Right ventricle myocardium inferior (tissue), 1 donor: ENCODE measurements at regions not wholly inside any gene's neighbourhood (a gene's known extent, or its start where the extent isn't known, plus 50 kb on each side); places are given as distances from the start of the nearest gene placed in this dataset.

Experiments
- ATAC-seq: fragments of 200-7000 bp; cut with Tn5 transposase; one replicate; pipeline ENCODE4 v1.9.1; 2020; ENCODE audit warnings: mild to moderate bottlenecking, moderate library complexity
- DNase-seq: peaks from one replicate; pipeline ENCODE4 v3.0.0; 2021; ENCODE audit errors: missing footprints
- intact Hi-C: fragments of 100-400 bp; cut with DNase I; formaldehyde crosslinking; loops from one replicate; pipeline ENCODE4 v1.11.0; 2022
- donor health status: DM: no; HTN: yes; CAD: no; lungs with severe emphysema.

- DNase-seq (no peak), ATAC-seq (no peak)
- intact Hi-C loops = no loop called here
Observed at GRCh38 chr3:107294117-107294516, 83.1 kb upstream of the CCDC54 start.

GRCh38 chr3:107297597-107297996 lies 79.6 kb upstream of the CCDC54 start:
- DNase-seq (no peak), ATAC-seq (no peak)
- intact Hi-C loops = no loop called here

GRCh38 chr3:107307205-107307604 lies 70.0 kb upstream of the CCDC54 start:
- DNase-seq = no peak
- no peak for ATAC-seq
- intact Hi-C loops = no loop called here

- intact Hi-C loops = no loop called here
- ATAC-seq = no peak
Observed at GRCh38 chr3:107308716-107309115, 68.5 kb upstream of the CCDC54 start.

GRCh38 chr3:107309312-107309711 lies 67.9 kb upstream of the CCDC54 start:
- intact Hi-C loops = no loop called here
- DNase-seq = no peak
- ATAC-seq = no peak

More at GRCh38 chr3:107308716-107309115, 68.5 kb upstream of the CCDC54 start:
- DNase-seq = no peak

- DNase-seq = no peak
Observed at GRCh38 chr3:107313711-107314110, 63.5 kb upstream of the CCDC54 start.

GRCh38 chr3:107315141-107315540 lies 62.1 kb upstream of the CCDC54 start:
- intact Hi-C loops = no loop called here
- no peak for ATAC-seq
- no peak for DNase-seq

More at GRCh38 chr3:107313711-107314110, 63.5 kb upstream of the CCDC54 start:
- intact Hi-C loops = no loop called here
- ATAC-seq = no peak

- no peak for ATAC-seq
- no peak for DNase-seq
Observed at GRCh38 chr3:107323723-107324122, 53.5 kb upstream of the CCDC54 start.

GRCh38 chr3:107325446-107325845 lies 51.8 kb upstream of the CCDC54 start:
- intact Hi-C loops = no loop called here
- no peak for DNase-seq
- no peak for ATAC-seq

More at GRCh38 chr3:107323723-107324122, 53.5 kb upstream of the CCDC54 start:
- intact Hi-C loops = no loop called here
